ENCODE measurements at regions not wholly inside any gene's neighbourhood (a gene's known extent, or its start where the extent isn't known, plus 50 kb on each side); places are given as distances from the start of the nearest gene placed in this dataset.

GRCh38 chr9:88798476-88798875 lies 192.8 kb upstream of the S1PR3 start:
- Mint-ChIP-seq H3K27me3 (ENCODE audit: low read depth in 2 of 2) (peaks cover 21 to 33% of the 10 kb centered on the region in 2 donors), H3K4me3 (no peak overlapping the region), H3K27ac (no peak overlapping the region), H3K36me3 (no peaks in the 10 kb centered on the region), H3K9me3 (no peaks in the 10 kb centered on the region), H3K4me1 (no peaks in the 10 kb centered on the region)
- Histone ChIP-seq H3K27ac (ENCODE audit: low read length) (no peak overlapping the region), H3K4me3 (ENCODE audit: low read length) (no peak overlapping the region), H3K36me3 (ENCODE audit: control insufficient read depth, insufficient read depth, low read length) (no peaks in the 10 kb centered on the region), H3K9me3 (ENCODE audit: control insufficient read depth, insufficient read depth, low read length) (no peaks in the 10 kb centered on the region), H3K27me3 (ENCODE audit: control insufficient read depth, insufficient read depth, low read length) (peaks cover 3% of the 10 kb centered on the region), H3K4me1 (ENCODE audit: control insufficient read depth, insufficient read depth, low read length) (no peaks in the 10 kb centered on the region)
- 98% methylated on average over 4 of the region's 4 CpGs for WGBS (ENCODE audit: insufficient coverage)
- no peak for DNase-seq
- no peak for ATAC-seq
- TF ChIP-seq CTCF (IDR thresholded peaks at IDR 0.05), result no peak
- intact Hi-C loops (cut with micrococcal nuclease), result no loop called here

GRCh38 chr9:88799541-88800328 lies 191.5 kb upstream of the S1PR3 start:
- H3K27me3 ChIP-seq (ENCODE audit: control insufficient read depth, insufficient read depth, low read length), result peaks cover 3% of the 10 kb centered on the region
- no peak overlapping the region for H3K27ac ChIP-seq (ENCODE audit: low read length)
- H3K4me1 ChIP-seq (ENCODE audit: control insufficient read depth, insufficient read depth, low read length), result no peaks in the 10 kb centered on the region
- Mint-ChIP-seq H3K4me3 (no peak overlapping the region), H3K27me3 (ENCODE audit: low read depth in 2 of 2) (peaks cover 26 to 44% of the 10 kb centered on the region in 2 donors), H3K4me1 (no peaks in the 10 kb centered on the region), H3K36me3 (no peaks in the 10 kb centered on the region), H3K9me3 (no peaks in the 10 kb centered on the region), H3K27ac (no peak overlapping the region)
- no peak overlapping the region for H3K4me3 ChIP-seq (ENCODE audit: low read length)
- ATAC-seq (no peak), DNase-seq (no peak)
- no peak for TF ChIP-seq CTCF (IDR thresholded peaks at IDR 0.05)
- H3K9me3 ChIP-seq (ENCODE audit: control insufficient read depth, insufficient read depth, low read length), result no peaks in the 10 kb centered on the region
- WGBS (ENCODE audit: insufficient coverage), result 55% methylated on average over 6 of the region's 6 CpGs
- no peaks in the 10 kb centered on the region for H3K36me3 ChIP-seq (ENCODE audit: control insufficient read depth, insufficient read depth, low read length)
- intact Hi-C loops (cut with micrococcal nuclease), result no loop called here

GRCh38 chr9:88800329-88800682 lies 191.0 kb upstream of the S1PR3 start:
- Mint-ChIP-seq H3K4me3 (no peak overlapping the region), H3K36me3 (no peaks in the 10 kb centered on the region), H3K4me1 (no peaks in the 10 kb centered on the region), H3K27ac (no peak overlapping the region), H3K9me3 (no peaks in the 10 kb centered on the region), H3K27me3 (ENCODE audit: low read depth in 2 of 2) (peaks cover 26 to 44% of the 10 kb centered on the region in 2 donors)
- Histone ChIP-seq H3K4me3 (ENCODE audit: low read length) (no peak overlapping the region), H3K36me3 (ENCODE audit: control insufficient read depth, insufficient read depth, low read length) (no peaks in the 10 kb centered on the region), H3K27me3 (ENCODE audit: control insufficient read depth, insufficient read depth, low read length) (peaks cover 3% of the 10 kb centered on the region), H3K9me3 (ENCODE audit: control insufficient read depth, insufficient read depth, low read length) (no peaks in the 10 kb centered on the region), H3K27ac (ENCODE audit: low read length) (no peak overlapping the region), H3K4me1 (ENCODE audit: control insufficient read depth, insufficient read depth, low read length) (no peaks in the 10 kb centered on the region)
- WGBS (ENCODE audit: insufficient coverage), result 50% methylated on average over 3 of the region's 3 CpGs
- ATAC-seq (no peak), DNase-seq (no peak)
- no peak for TF ChIP-seq CTCF (IDR thresholded peaks at IDR 0.05)
- intact Hi-C loops (cut with micrococcal nuclease), result no loop called here
